ENCODE measurements at regions not wholly inside any gene's neighbourhood (a gene's known extent, or its start where the extent isn't known, plus 50 kb on each side); places are given as distances from the start of the nearest gene placed in this dataset.

DNA sequence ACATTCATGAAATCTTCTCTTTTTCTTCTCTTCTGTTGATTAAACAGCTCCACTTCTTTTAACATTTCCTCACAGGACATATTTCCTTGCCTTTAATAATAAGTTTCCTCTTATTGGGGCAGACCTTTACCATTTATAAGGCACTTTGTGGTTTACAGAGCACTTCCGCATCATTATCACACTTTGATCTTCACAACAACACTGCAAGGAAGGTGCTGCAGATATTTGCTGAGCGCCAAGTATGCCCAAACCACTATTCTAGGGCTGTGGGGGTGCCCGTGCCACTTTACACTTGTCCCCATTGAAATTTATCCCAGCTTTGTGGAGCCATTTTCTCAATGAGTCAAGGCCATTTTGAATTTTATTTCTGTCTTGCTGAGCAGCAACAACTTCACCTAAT, 246.6 kb downstream of the SS18 start:
- Histone ChIP-seq H3K4me3 (no peak overlapping the region), H3K27ac (no peak overlapping the region)
- no peak for DNase-seq (ENCODE audit: low spot score)
- TF ChIP-seq, protein P1, sequence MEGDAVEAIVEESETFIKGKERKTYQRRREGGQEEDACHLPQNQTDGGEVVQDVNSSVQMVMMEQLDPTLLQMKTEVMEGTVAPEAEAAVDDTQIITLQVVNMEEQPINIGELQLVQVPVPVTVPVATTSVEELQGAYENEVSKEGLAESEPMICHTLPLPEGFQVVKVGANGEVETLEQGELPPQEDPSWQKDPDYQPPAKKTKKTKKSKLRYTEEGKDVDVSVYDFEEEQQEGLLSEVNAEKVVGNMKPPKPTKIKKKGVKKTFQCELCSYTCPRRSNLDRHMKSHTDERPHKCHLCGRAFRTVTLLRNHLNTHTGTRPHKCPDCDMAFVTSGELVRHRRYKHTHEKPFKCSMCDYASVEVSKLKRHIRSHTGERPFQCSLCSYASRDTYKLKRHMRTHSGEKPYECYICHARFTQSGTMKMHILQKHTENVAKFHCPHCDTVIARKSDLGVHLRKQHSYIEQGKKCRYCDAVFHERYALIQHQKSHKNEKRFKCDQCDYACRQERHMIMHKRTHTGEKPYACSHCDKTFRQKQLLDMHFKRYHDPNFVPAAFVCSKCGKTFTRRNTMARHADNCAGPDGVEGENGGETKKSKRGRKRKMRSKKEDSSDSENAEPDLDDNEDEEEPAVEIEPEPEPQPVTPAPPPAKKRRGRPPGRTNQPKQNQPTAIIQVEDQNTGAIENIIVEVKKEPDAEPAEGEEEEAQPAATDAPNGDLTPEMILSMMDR (IDR thresholded peaks at IDR 0.05) = no peak

DNA sequence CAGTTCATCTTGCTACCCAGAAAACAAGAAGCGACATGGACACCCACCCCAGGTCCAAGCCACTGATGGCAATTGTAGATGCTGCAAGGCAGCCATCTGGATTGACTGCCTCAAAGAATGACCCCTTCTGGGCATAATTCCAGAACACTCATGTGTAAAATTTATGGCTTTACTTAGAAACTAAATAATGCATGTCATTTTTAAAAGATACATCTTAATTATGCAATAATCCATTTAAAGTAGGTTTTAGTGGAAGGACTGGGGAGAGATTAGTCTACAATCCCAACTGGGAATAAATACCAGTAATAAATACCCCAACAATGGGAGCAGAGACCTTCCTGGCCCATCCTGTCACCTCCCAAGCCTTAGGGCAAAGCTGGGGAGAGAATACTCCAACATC, 247.7 kb downstream of the SS18 start:
- H3K4me3 ChIP-seq = no peak overlapping the region
- TF ChIP-seq, protein P1 (IDR thresholded peaks at IDR 0.05) = no peak
- H3K27ac ChIP-seq = no peak overlapping the region
- no peak for DNase-seq (ENCODE audit: low spot score)

DNA sequence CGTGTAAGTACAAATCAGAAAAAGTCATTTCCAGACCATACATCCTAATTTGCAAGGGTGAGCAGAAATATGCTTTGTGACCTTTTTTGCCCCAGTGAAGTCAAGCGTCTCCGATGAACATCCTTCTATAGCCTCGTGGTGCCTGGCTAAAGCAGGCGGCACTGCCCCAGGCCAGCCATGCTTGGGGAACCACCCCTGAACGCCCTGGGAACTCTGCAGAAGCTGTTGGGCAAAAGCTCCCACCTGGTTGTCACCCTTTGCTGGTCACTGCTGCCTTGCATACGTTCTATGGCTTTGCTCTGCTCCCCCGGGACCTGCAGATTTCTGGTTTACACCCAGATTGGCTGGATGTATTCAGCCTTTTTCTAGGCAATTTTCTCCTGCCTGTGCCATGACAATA, 256.4 kb downstream of the SS18 start:
- Histone ChIP-seq H3K4me3 (no peak overlapping the region), H3K27ac (no peak overlapping the region)
- TF ChIP-seq, protein P1 (IDR thresholded peaks at IDR 0.05) = no peak
- DNase-seq (ENCODE audit: low spot score) = no peak

DNA sequence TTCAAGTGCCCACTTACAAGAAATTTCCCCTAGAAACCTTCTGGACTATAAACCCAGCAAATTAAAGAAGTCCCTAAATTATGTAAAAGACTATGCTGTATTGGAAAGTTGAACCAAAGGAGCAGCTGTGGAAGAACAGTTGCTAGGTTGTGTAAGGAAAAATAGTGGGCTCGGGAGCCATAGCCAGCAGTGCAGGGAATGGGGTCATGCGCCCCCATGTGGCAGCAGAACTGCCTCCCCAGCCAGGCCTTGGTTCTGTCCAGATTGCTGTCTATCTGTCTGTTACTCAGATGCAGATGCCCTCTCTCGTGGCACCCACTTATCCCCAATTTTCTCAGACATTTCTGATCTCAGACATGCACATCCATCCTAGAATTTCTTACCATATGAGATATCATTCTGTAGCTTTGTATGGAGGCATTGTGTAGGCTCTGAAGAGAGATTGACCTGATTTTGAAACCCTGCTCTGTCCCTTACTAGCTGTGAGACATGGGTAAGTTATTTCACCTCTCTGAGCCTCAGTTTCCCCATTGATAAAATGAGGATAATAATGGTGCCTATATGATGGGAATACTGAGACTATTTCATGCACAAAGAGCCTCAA, 258.3 kb downstream of the SS18 start:
- Histone ChIP-seq H3K4me3 (no peak overlapping the region), H3K27ac (no peak overlapping the region)
- DNase-seq (ENCODE audit: low spot score) = no peak
- TF ChIP-seq, protein P1 (IDR thresholded peaks at IDR 0.05) = peak; percentile 25

DNA sequence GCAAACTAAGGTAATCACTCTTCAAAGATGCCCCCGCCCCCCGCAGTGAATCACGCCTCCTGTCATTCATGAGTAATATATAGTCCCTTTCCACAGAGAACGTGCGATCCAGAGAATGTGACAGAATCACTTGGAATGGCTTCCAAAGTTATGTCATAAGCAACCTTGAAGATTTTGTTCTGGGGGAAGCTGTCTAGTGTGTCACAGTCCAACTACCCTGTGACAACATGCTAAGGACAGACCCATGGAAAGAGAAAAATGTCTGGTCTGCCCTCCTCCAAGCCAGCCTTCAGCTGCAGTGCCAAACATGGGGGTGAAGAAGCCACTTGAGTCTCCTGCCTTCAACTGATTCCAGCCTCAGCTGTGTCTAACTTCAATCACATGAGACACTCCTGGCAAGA, 259.1 kb downstream of the SS18 start:
- no peak overlapping the region for H3K4me3 ChIP-seq
- no peak overlapping the region for H3K27ac ChIP-seq
- DNase-seq (ENCODE audit: low spot score) = no peak
- TF ChIP-seq, protein P1 (IDR thresholded peaks at IDR 0.05) = no peak

DNA sequence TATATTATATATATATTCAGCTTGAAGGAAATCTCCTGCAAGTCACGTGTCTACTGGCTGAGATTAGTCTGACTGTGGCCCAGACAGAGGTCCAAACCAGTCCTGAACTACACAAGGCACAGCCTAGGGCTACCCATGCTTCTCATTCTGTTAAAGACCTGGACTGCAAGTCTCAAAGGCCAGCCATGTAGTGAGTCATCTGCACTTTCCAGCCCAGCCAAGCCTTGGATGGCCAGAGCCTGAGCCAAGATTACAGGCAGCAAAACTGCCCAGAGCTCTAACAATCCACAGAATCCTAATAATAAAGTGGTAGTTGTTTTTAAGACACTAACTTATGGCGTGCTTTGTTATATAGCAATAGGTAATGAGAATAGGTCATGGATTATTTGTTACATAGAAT, 259.6 kb downstream of the SS18 start:
- no peak overlapping the region for H3K4me3 ChIP-seq
- no peak overlapping the region for H3K27ac ChIP-seq
- no peak for DNase-seq (ENCODE audit: low spot score)
- TF ChIP-seq, protein P1 (IDR thresholded peaks at IDR 0.05) = no peak

DNA sequence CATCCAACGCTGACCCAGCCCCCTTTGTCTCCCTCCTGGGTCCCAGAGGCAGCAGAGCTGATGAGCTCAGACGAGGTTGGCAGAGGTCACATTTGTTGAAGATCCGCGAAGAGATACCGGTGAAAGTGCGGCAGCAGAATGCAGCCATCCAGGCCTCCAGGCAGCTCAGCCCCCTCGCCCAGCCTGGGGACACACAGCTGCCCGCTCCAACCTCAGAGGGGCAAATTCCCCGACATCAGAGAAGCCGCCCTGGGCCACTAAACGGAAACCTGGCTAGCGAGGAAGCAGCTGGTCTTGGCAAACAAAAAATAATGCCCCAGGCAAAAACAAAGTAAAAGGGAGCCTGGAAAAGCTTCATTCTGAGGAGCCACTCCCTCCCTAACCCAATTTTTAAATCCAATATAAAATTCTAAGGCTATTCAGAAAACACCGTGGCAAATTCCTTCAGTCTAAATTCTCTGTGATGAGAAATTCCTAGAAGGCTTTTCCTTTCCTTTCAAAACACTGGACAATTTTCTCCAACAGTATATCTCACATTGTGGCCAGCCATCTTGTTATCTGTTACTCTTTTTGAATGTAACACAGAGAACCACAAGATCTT, 262.4 kb downstream of the SS18 start:
- TF ChIP-seq, protein P1 (IDR thresholded peaks at IDR 0.05) = no peak
- Histone ChIP-seq H3K4me3 (no peak overlapping the region), H3K27ac (no peak overlapping the region)
- DNase-seq (ENCODE audit: low spot score) = no peak
